DMS79 treated with DMSO at 0.1 percent for 48 hours (cell line): ENCODE measurements at regions not wholly inside any gene's neighbourhood (a gene's known extent, or its start where the extent isn't known, plus 50 kb on each side); places are given as distances from the start of the nearest gene placed in this dataset.

Source experiments
- DNase-seq: peaks from one replicate; lab custom pipeline; 2025; lab: John Stamatoyannopoulos, UW

- DNase-seq: no peak
Observed at GRCh38 chr5:82396871-82397514, 118.8 kb upstream of the RPS23 start.

GRCh38 chr5:82396396-82396795, 118.2 kb upstream of the RPS23 start:
- no peak for DNase-seq

- DNase-seq: no peak
Observed at GRCh38 chr5:82393951-82394350, 115.8 kb upstream of the RPS23 start.

- DNase-seq: no peak
Observed at GRCh38 chr5:82390088-82390487, 111.9 kb upstream of the RPS23 start.

GRCh38 chr5:82389347-82389746, 111.2 kb upstream of the RPS23 start:
- DNase-seq: no peak

- no peak for DNase-seq
Observed at GRCh38 chr5:82388181-82388580, 110.0 kb upstream of the RPS23 start.

- DNase-seq: no peak
Observed at GRCh38 chr5:82387819-82388166, 109.6 kb upstream of the RPS23 start.

GRCh38 chr5:82387001-82387818, 109.1 kb upstream of the RPS23 start:
- DNase-seq: peak; percentile 46

GRCh38 chr5:82386576-82386975, 108.4 kb upstream of the RPS23 start:
- DNase-seq: peak; percentile 46

GRCh38 chr5:82384034-82384750, 106.0 kb upstream of the RPS23 start:
- DNase-seq: no peak

- DNase-seq: no peak
Observed at GRCh38 chr5:82381591-82381990, 103.4 kb upstream of the RPS23 start.

- DNase-seq: no peak
Observed at GRCh38 chr5:82376307-82376706, 98.2 kb upstream of the RPS23 start.

GRCh38 chr5:82375488-82376244, 97.5 kb upstream of the RPS23 start:
- no peak for DNase-seq

GRCh38 chr5:82374637-82375036, 96.5 kb upstream of the RPS23 start:
- no peak for DNase-seq

GRCh38 chr5:82367930-82368329, 89.8 kb upstream of the RPS23 start:
- no peak for DNase-seq

GRCh38 chr5:82365744-82366228, 87.6 kb upstream of the RPS23 start:
- no peak for DNase-seq

- DNase-seq: no peak
Observed at GRCh38 chr5:82365026-82365425, 86.9 kb upstream of the RPS23 start.

- no peak for DNase-seq
Observed at GRCh38 chr5:82364497-82364896, 86.3 kb upstream of the RPS23 start.

- no peak for DNase-seq
Observed at GRCh38 chr5:82363524-82363923, 85.4 kb upstream of the RPS23 start.

- no peak for DNase-seq
Observed at GRCh38 chr5:82362636-82363035, 84.5 kb upstream of the RPS23 start.

GRCh38 chr5:82360022-82360421, 81.9 kb upstream of the RPS23 start:
- DNase-seq: no peak

- no peak for DNase-seq
Observed at GRCh38 chr5:82359272-82359671, 81.1 kb upstream of the RPS23 start.
